Upper lobe of right lung (tissue), 1 donor: ENCODE measurements at regions not wholly inside any gene's neighbourhood (a gene's known extent, or its start where the extent isn't known, plus 50 kb on each side); places are given as distances from the start of the nearest gene placed in this dataset.

Experiments
- ATAC-seq: fragments of 200-7000 bp; cut with Tn5 transposase; one replicate; pipeline ENCODE4 v1.9.1; 2020; ENCODE audit warnings: mild to moderate bottlenecking, moderate library complexity
- DNase-seq: peaks from one replicate; pipeline ENCODE4 v3.0.0-alpha.2; 2020
- H3K27ac ChIP-seq: fragments of 200-600 bp; one replicate; pipeline ENCODE4 v1.8.0; 2022
- H3K27me3 ChIP-seq: fragments of 200-600 bp; one replicate; pipeline ENCODE4 v1.8.0; 2022; ENCODE audit warnings: mild to moderate bottlenecking
- H3K36me3 ChIP-seq: fragments of 200-600 bp; one replicate; pipeline ENCODE4 v1.8.0; 2022
- H3K4me1 ChIP-seq: fragments of 200-600 bp; one replicate; pipeline ENCODE4 v1.8.0; 2022
- H3K4me3 ChIP-seq: fragments of 200-600 bp; one replicate; pipeline ENCODE4 v1.8.0; 2022; ENCODE audit warnings: mild to moderate bottlenecking
- H3K9me3 ChIP-seq: fragments of 200-600 bp; one replicate; pipeline ENCODE4 v1.8.0; 2022
- CTCF ChIP-seq: fragments of 200-600 bp; IDR thresholded peaks from one replicate; pipeline ENCODE4 v1.8.0; 2022; ENCODE audit warnings: antibody characterized with exemption
- intact Hi-C: fragments of 100-400 bp; cut with DNase I; formaldehyde crosslinking; loops from one replicate; pipeline ENCODE4 v1.11.0; 2022
- donor health status: DM: no; HTN: yes; CAD: no; lungs with severe emphysema.

- intact Hi-C loops, result no loop called here
- no peak for TF ChIP-seq CTCF
- Histone ChIP-seq H3K27me3 (peaks cover 6% of the 10 kb centered on the region), H3K4me1 (no peaks in the 10 kb centered on the region), H3K4me3 (no peak overlapping the region), H3K27ac (no peak overlapping the region), H3K9me3 (no peaks in the 10 kb centered on the region), H3K36me3 (no peaks in the 10 kb centered on the region)
- DNase-seq (no peak), ATAC-seq (no peak)
Measured at GRCh38 chr10:113259576-113260226, 293.2 kb upstream of the HABP2 start.

GRCh38 chr10:113261161-113261560 lies 291.7 kb upstream of the HABP2 start:
- ATAC-seq, result no peak
- intact Hi-C loops, result no loop called here

GRCh38 chr10:113261611-113262091 lies 291.2 kb upstream of the HABP2 start:
- H3K27ac ChIP-seq, result no peak overlapping the region
- no peak overlapping the region for H3K4me3 ChIP-seq
- H3K4me1 ChIP-seq, result no peaks in the 10 kb centered on the region
- intact Hi-C loops, result no loop called here
- H3K9me3 ChIP-seq, result no peaks in the 10 kb centered on the region
- DNase-seq (no peak), ATAC-seq (no peak)
- H3K36me3 ChIP-seq, result no peaks in the 10 kb centered on the region
- peaks cover 6% of the 10 kb centered on the region for H3K27me3 ChIP-seq
- no peak for TF ChIP-seq CTCF

More at GRCh38 chr10:113261161-113261560, 291.7 kb upstream of the HABP2 start:
- no peaks in the 10 kb centered on the region for H3K9me3 ChIP-seq
- H3K27me3 ChIP-seq, result peaks cover 6% of the 10 kb centered on the region
- H3K27ac ChIP-seq, result no peak overlapping the region
- no peak overlapping the region for H3K4me3 ChIP-seq
- TF ChIP-seq CTCF, result no peak
- no peaks in the 10 kb centered on the region for H3K36me3 ChIP-seq
- DNase-seq, result no peak
- H3K4me1 ChIP-seq, result no peaks in the 10 kb centered on the region

GRCh38 chr10:113263056-113263455 lies 289.8 kb upstream of the HABP2 start:
- no peaks in the 10 kb centered on the region for H3K36me3 ChIP-seq
- TF ChIP-seq CTCF, result no peak
- H3K4me1 ChIP-seq, result no peaks in the 10 kb centered on the region
- no peak for ATAC-seq
- intact Hi-C loops, result no loop called here
- H3K4me3 ChIP-seq, result no peak overlapping the region
- peaks cover 6% of the 10 kb centered on the region for H3K27me3 ChIP-seq
- no peak overlapping the region for H3K27ac ChIP-seq
- no peak for DNase-seq
- H3K9me3 ChIP-seq, result no peaks in the 10 kb centered on the region

- H3K27me3 ChIP-seq, result peaks cover 6% of the 10 kb centered on the region
- DNase-seq, result no peak
- H3K27ac ChIP-seq, result no peak overlapping the region
- peak; percentile 14 for ATAC-seq
- no peak overlapping the region for H3K4me3 ChIP-seq
- no peak for TF ChIP-seq CTCF
- intact Hi-C loops, result no loop called here
- no peaks in the 10 kb centered on the region for H3K4me1 ChIP-seq
- H3K9me3 ChIP-seq, result no peaks in the 10 kb centered on the region
- H3K36me3 ChIP-seq, result no peaks in the 10 kb centered on the region
Measured at GRCh38 chr10:113264333-113265131, 288.3 kb upstream of the HABP2 start.
